G401 (cell line): ENCODE measurements at regions not wholly inside any gene's neighbourhood (a gene's known extent, or its start where the extent isn't known, plus 50 kb on each side); places are given as distances from the start of the nearest gene placed in this dataset.

Experiments
- DNase-seq: peaks from one replicate; pipeline ENCODE4 v3.0.0-alpha.2; 2015; ENCODE audit warnings: low spot score
- in situ Hi-C: cut with HindIII; loops from 2 replicates; pipeline ENCODE4 v1.10.0; 2016; ENCODE audit warnings: low sequenced_read_pairs, mixed read lengths

DNA sequence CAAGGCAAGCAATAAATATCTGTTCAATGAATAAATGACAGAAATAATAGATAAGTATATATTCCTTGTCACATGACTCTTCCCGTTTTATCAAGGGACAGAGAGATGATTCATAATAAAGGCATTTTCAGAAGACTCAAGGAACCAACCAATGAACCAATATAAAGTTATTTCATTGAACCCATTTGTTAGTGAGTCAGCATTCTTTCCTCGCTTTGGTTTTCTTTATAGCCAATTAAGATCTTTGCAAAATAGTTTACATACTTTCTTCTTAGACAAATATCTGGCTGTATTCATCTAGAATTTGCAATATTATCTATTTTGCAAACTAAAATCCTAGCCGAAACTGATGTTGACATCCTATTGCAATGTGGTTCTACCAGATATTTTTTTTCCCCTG lies 269.4 kb downstream of the IL15 start:
- no peak for DNase-seq
- in situ Hi-C loops = no loop called here

DNA sequence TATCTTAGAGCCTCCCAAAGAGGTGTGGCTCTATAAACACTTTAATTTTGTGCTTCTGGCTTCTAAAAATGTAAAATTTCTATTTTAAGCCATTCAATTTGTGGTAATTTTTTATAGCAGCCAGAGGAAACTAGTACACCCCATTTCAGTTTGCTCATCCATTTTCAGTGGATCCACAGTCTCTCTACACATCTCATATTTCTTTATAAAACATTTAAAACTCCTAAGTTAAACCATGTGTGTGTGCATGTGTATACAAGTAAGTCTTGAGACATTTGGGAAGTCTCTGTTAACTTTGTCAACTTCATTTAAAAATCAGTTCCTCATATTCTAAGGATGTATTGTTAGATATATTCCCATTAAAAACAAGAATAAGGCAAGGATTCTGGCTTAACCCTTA lies 273.2 kb downstream of the IL15 start:
- no peak for DNase-seq
- in situ Hi-C loops = no loop called here

DNA sequence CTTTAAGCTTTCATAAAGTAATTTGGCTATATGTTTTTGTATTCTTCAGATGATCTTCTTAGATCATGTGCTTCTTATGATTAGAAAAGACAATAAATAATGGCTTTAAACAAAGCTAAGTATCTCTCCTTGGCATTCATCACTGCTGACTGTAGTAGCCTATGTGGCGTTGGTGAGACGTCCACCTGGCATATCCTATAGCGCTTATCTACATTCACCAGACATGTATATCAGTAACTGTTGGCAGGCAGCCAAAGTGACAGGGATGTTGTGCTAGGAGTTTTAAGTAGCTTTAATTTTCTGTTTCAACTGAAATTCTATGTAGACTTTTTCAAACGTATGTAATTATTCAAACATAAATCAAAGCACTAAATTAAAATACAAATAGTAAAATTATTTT lies 276.4 kb downstream of the IL15 start:
- in situ Hi-C loops = no loop called here
- DNase-seq = no peak

DNA sequence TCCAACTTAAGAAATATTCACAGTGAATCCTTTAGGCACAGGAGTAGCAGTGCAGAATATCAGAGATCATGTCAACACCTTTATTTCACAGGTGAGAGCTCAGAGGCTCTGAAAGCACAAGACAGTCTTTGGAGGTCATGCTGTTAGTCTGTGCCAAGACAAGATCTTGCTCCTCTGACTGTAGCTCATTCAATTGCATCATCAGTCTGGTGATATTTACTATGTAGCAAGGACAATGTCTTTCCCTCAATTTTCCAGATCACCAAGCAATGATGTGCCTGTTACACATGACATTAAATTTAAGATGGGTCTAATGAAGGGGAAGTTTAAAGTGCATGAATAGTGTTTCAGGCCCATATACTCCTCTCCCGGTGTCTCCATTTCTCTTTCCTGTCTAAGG lies 277.5 kb downstream of the IL15 start:
- DNase-seq = no peak
- in situ Hi-C loops = no loop called here

DNA sequence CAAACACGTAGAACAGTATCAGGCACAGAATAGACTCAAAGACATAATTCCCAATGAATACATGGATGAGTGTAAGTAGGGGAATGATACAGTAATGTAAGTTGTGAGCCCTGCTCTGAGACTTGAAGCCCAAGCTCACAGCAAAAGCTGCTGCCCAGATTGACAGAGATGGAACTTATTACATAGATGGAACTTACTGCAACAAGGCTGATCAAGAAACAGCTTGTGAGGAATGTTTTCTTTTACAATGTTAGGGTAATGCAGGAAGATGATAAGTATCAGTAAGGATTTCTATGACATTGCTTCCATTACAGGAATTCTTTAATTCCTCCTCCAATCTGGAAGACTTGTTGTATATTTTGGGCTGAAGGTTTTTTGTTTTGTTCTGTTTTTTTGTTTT lies 278.4 kb downstream of the IL15 start:
- in situ Hi-C loops = no loop called here
- DNase-seq = no peak

DNA sequence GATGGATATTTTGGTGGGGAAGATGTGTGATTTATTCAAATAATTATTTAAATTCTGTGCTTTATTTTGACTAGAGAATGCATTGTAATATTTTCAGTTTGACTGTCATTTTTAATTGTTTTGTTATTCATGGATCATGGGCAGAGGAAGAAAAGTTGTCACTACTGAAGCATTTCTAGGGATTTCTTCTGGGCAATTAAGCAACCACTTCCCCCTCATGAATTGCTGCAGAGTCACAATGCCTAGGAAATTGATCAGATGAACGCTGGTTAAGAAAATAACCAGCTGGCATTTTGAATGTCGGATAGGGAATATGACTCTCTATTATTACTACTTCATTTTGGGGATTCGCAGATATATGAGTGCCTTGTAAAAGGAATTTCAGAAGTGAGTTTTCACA lies 283.3 kb downstream of the IL15 start:
- in situ Hi-C loops = no loop called here

DNA sequence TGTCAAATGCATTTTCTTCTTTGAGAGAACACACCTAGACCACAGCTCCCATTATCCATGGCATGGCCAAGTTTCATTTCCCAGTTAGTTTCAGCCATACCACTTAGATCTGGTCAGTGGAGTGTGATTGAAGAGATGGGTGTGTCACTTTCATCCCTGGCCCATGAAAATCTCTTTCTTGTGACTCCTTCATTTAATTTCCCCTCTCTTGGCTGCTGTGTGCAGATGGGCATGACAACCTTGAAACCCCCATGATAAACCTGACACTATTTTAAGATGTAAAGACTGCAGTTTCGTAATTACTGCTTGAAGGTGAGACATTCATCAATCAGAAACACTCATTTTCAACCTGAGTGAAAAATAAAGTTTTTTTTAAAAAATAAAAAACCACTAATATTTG lies 284.9 kb downstream of the IL15 start:
- in situ Hi-C loops = no loop called here
- DNase-seq = no peak

More for the DNA sequence above, 283.3 kb downstream of the IL15 start:
- DNase-seq = no peak

DNA sequence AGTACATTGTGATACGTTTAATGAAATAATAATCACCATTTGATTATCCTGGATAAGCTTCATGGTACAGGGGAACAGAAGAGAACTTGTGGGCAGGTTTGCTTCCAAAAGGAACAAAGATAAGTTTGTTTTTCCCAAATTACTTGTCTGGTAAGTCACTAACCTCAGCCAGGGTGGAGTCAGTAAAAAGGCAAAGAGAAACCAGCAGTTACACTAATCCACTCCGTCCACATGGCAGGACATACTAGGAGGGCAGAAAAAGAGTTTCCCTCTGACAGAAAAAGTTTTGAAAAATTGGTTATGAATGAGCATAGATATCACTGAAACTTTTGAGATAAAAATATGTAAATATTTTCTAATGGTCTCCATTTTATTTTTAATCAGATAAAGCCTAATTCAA lies 285.9 kb downstream of the IL15 start:
- in situ Hi-C loops = no loop called here
- DNase-seq = no peak

DNA sequence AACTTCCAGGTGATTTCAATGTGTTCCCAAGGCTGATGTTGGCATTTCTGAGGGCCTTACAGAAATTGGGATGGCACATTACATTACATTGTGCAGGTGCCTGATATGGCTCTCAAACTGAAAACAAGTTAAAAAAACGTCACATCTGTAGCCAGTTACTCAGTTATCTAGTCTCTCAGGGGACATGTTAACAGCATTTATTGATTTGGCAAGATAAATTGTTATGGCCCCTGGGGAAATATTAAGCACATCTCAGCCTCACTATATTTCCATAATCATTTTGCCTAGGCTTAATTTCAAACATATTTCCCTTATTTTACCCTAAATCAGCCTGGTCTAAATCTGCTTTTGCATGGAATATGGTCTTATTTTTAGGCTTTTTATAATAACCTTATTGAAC lies 290.0 kb downstream of the IL15 start:
- DNase-seq = no peak
- in situ Hi-C loops = no loop called here

DNA sequence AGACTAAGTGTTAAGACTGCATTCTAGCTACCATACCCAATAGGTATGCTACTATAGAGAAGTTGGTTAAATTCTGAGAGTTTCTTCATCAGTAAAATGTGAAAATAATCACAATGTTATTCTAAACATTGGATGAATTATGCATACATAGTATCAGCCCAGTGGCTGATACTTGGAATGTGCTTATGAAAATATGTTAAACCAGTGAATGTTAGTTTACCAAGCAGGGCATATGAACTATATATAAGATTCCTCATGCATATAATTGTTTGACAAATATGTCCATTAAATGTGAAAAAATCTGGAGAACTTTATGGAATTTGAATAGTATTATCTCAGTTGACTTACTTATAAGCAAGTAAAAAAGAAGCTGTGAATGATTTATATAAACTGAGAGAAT lies 296.1 kb downstream of the IL15 start:
- in situ Hi-C loops = no loop called here
- DNase-seq = no peak

DNA sequence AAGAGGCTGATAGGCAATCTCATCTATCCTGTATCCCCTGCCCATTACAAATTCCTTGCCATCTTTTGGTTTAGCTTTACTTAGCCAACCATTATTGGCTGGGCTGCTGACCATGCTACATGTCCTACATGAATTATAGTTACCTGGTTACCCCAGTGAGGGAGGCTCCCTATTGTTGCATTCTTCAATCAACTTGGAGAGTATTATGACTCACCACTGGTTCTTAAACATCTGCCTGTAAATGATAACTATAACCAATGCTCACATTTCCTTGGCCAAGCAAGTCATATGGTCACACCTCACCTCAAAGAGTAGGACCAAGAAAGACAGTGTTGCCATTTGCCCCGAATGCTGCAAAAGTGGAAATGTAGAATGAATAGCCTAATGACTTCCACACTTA lies 297.6 kb downstream of the IL15 start:
- in situ Hi-C loops = no loop called here
- no peak for DNase-seq

DNA sequence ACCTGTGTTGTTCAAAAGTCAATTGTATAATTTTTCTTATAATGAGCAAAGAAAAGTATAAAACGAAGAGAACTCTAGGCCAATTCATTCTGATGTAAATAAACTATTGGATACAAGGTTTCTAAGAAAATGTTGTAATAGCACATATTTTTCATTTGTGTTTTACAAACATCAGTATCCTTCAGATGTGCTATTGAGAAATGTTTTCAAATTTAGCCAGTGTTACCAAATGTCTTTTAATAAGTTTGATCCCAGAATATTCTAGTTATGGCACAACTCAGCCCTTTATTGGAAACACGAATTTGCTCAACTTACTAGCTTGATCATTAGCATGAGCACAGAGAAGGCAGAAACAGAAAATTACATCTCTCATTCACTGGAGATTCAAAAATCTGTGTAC lies 319.3 kb downstream of the IL15 start:
- DNase-seq = no peak
- in situ Hi-C loops = no loop called here

DNA sequence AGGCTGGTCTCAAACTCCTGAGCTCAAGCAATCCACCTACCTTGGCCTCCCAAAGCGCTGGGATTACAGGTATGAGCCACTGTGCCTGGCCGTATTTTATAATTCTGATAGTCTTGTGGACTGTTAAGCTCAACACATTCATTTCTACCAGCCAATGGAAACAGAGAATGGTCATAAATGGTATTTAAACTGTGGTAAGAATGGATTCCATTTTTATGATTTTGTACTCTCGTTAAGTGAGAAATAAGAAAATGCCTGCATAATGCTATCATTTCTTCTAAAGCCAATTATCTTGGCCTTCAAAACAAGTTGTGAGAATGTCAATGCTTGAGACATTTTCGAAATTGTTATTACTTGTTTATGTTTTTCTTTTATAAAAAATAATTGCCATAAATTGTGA lies 321.0 kb downstream of the IL15 start:
- DNase-seq = no peak
- in situ Hi-C loops = no loop called here

DNA sequence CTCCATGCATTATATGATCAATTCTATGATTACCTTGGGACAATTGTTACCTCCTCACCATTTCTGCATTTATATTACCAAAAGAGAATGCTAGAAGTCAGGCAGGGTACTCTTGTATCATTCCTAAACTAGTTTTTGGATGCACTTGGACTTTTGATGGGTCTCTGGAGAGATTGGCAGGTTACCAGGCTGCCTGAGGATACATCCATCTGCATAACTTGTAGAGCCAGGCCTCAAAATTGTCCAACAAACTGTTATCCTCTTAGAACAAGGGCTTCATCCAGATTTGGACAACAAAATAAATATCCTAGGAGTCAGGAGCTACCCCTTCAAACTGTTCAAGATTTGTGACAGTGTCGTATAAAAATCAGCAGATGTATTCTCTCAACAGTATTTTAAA lies 326.1 kb downstream of the IL15 start:
- in situ Hi-C loops = no loop called here
- DNase-seq = peak; percentile 68

DNA sequence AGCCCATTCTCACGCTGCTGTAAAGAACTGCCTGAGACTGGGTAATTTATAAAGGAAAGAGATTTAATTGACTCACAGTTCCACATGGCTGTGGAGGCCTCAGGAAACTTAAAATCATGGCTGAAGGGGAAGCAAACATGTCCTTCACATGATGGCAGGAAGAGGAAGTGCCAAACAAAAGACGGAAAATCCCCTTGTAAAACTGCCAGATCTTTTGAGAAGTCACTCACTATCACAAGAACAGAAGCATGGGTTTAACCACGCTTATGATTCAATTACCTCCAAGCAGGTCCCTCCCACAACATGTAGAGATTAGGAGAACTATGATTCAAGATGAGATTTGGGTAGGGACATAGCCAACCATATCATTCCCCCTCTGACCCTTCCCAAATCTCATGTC lies 335.5 kb downstream of the IL15 start:
- in situ Hi-C loops = no loop called here

DNA sequence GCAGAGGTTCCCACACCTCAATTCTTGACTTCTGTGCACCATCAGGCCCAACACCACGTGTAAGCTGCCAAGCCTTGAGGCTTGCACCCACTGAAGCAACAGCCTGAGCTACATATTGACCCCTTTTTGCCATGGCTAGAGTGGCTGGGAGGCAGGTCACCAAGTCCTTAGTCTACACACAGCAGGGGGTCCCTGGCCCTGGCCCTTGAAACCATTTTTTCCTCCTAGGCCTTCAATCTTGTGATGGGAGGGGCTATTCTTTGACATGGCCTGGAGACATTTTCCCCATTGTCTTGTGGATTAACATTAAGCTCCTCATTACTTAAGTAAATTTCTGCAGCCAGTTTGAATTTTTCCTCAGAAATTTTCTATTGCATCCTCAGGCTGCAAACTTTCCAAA lies 336.6 kb downstream of the IL15 start:
- in situ Hi-C loops = no loop called here
- no peak for DNase-seq

More for the DNA sequence above, 335.5 kb downstream of the IL15 start:
- no peak for DNase-seq
